ENCODE measurements at regions not wholly inside any gene's neighbourhood (a gene's known extent, or its start where the extent isn't known, plus 50 kb on each side); places are given as distances from the start of the nearest gene placed in this dataset.
"Not testable (repeated sequence)": the region's sequence is repeated elsewhere in the genome, so short reads cannot be mapped to it uniquely, and the experiment has no call there.

GRCh38 chr7:81003326-81003725 lies 84.5 kb upstream of the SEMA3C start:
- no peak overlapping the region for H3K4me3 ChIP-seq (ENCODE audit: low read length)
- no peak for DNase-seq (ENCODE audit: low read depth)
- no peak for TF ChIP-seq CTCF (conservative IDR thresholded peaks at IDR 0.05; ENCODE audit: low read depth, low read length)

DNA sequence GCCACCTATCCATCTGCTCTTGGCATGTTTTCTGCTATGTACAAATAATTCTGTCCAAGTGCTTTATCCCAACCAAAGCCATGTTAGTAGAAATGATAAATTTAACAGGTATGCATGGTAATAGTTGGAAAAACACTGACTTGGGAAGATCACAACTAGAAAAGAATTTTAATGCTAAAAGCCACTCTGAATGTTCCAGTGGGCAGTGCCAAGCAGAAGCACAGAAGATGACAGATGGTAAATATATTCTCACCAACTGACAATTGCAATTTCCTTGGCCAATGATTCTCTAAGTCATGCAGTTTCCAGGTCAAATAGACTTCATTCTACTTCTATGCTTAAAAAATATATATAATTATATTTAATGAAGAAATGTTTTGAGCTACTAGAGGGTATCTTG lies 83.6 kb upstream of the SEMA3C start:
- H3K4me3 ChIP-seq (ENCODE audit: low read length) = no peak overlapping the region
- DNase-seq (ENCODE audit: low read depth) = no peak
- TF ChIP-seq CTCF (conservative IDR thresholded peaks at IDR 0.05; ENCODE audit: low read depth, low read length) = no peak

DNA sequence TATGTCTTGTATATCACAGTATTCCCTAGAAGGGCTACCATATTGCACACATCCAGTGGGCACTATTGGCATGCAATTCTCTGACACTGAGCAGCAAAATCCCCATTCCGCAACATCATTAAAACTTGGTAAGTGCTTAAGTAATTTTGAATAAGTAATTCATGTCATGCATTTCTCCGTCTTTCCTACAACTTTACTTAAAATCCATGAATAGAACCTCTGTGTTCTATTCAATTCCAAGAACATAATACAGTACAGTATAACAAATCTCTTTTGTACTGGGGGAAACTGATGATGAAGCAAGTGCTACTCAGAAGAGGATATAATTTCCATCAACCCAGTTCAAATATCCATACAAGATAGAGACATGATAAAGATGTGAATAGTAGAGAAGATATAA lies 80.9 kb upstream of the SEMA3C start:
- no peak overlapping the region for H3K4me3 ChIP-seq (ENCODE audit: low read length)
- DNase-seq (ENCODE audit: low read depth) = no peak
- TF ChIP-seq CTCF (conservative IDR thresholded peaks at IDR 0.05; ENCODE audit: low read depth, low read length) = no peak

- no peak for TF ChIP-seq CTCF (conservative IDR thresholded peaks at IDR 0.05; ENCODE audit: low read depth, low read length)
- no peak for DNase-seq (ENCODE audit: low read depth)
- H3K4me3 ChIP-seq (ENCODE audit: low read length) = no peak overlapping the region
Observed at GRCh38 chr7:80999100-80999499, 80.2 kb upstream of the SEMA3C start.

- DNase-seq (ENCODE audit: low read depth) = no peak
- TF ChIP-seq CTCF (conservative IDR thresholded peaks at IDR 0.05; ENCODE audit: low read depth, low read length) = no peak
- H3K4me3 ChIP-seq (ENCODE audit: low read length) = no peak overlapping the region
Observed at GRCh38 chr7:80997841-80998240, 79.0 kb upstream of the SEMA3C start.

GRCh38 chr7:80996236-80996635 lies 77.4 kb upstream of the SEMA3C start:
- not testable (repeated sequence) for DNase-seq (ENCODE audit: low read depth); H3K4me3 ChIP-seq (ENCODE audit: low read length)

- no peak overlapping the region for H3K4me3 ChIP-seq (ENCODE audit: low read length)
- no peak for DNase-seq (ENCODE audit: low read depth)
- TF ChIP-seq CTCF (conservative IDR thresholded peaks at IDR 0.05; ENCODE audit: low read depth, low read length) = no peak
Observed at GRCh38 chr7:80991654-80992053, 72.8 kb upstream of the SEMA3C start.

GRCh38 chr7:80984619-80985018 lies 65.8 kb upstream of the SEMA3C start:
- H3K4me3 ChIP-seq (ENCODE audit: low read length) = no peak overlapping the region
- TF ChIP-seq CTCF (conservative IDR thresholded peaks at IDR 0.05; ENCODE audit: low read depth, low read length) = no peak
- no peak for DNase-seq (ENCODE audit: low read depth)

Data from retinal pigment epithelial cell (primary cell).